PC-9 (cell line): ENCODE measurements at regions not wholly inside any gene's neighbourhood (a gene's known extent, or its start where the extent isn't known, plus 50 kb on each side); places are given as distances from the start of the nearest gene placed in this dataset.

Source experiments
- BruUV-seq: library from RNA; stranded (reverse); fragments of 400-500 nt; replicated peaks from 2 replicates; lab custom pipeline; 2021; lab: Mats Ljungman, UMichigan
- CTCF ChIA-PET: fragments of 300-600 bp; sonication (Branson Sonifier 250); formaldehyde crosslinking; loops from one replicate; lab custom pipeline; 2022; ENCODE audit warnings: antibody characterized with exemption; lab: Charles Lee
- POLR2A ChIA-PET: fragments of 300-600 bp; sonication (Branson Sonifier 250); formaldehyde crosslinking; loops from one replicate; lab custom pipeline; 2022; ENCODE audit warnings: antibody characterized with exemption; ENCODE audit not compliant: unreplicated experiment; lab: Charles Lee
- DNase-seq, 2 experiments: peaks; one replicate each; pipeline versions ENCODE4 v3.0.0 to v3.0.0-alpha.2; 2015 to 2022; ENCODE audit warnings: mixed read lengths in 1 of 2
- H2AFZ ChIP-seq: fragments of 200-600 bp; sonication (generic); 2 replicates; pipeline ENCODE4 v1.8.1; 2017; ENCODE audit warnings: antibody characterized with exemption
- H3F3A ChIP-seq: fragments of 200-600 bp; sonication (generic); 2 replicates; pipeline ENCODE4 v1.8.1; 2017; ENCODE audit warnings: antibody characterized with exemption, mild to moderate bottlenecking, low read depth; ENCODE audit not compliant: insufficient read depth
- H3K27ac ChIP-seq: fragments of 200-600 bp; sonication (generic); 2 replicates; pipeline ENCODE4 v1.6.1; 2016; ENCODE audit warnings: mixed run types
- H3K27me3 ChIP-seq: fragments of 200-600 bp; sonication (generic); 2 replicates; pipeline ENCODE4 v1.6.1; 2016; ENCODE audit warnings: low read depth, mixed run types; ENCODE audit not compliant: insufficient read depth
- H3K36me3 ChIP-seq: fragments of 200-600 bp; sonication (generic); 2 replicates; pipeline ENCODE4 v1.6.1; 2016; ENCODE audit warnings: low read depth, mixed run types
- H3K4me1 ChIP-seq: fragments of 200-600 bp; sonication (generic); replicated peaks from 2 replicates; pipeline ENCODE4 v1.6.1; 2016; ENCODE audit warnings: mixed run types; ENCODE audit not compliant: insufficient read depth
- H3K4me2 ChIP-seq: fragments of 200-600 bp; sonication (generic); 2 replicates; pipeline ENCODE4 v1.6.1; 2017; ENCODE audit warnings: mixed run types
- H3K4me3 ChIP-seq: fragments of 200-600 bp; sonication (generic); 2 replicates; pipeline ENCODE4 v1.6.1; 2016; ENCODE audit warnings: mixed run types
- H3K79me2 ChIP-seq: fragments of 200-600 bp; sonication (generic); 2 replicates; pipeline ENCODE4 v1.6.1; 2017; ENCODE audit warnings: low read depth, mixed run types
- H3K9me2 ChIP-seq: fragments of 200-600 bp; sonication (generic); 2 replicates; pipeline ENCODE4 v1.8.1; 2017; ENCODE audit warnings: mild to moderate bottlenecking; ENCODE audit not compliant: insufficient read depth
- H3K9me3 ChIP-seq: fragments of 200-600 bp; sonication (generic); 2 replicates; pipeline ENCODE4 v1.8.1; 2016; ENCODE audit warnings: low read depth; ENCODE audit not compliant: insufficient read depth
- H4K20me1 ChIP-seq: fragments of 200-600 bp; sonication (generic); 2 replicates; pipeline ENCODE4 v1.8.1; 2017; ENCODE audit not compliant: insufficient read depth
- CTCF ChIP-seq: fragments of 200-600 bp; sonication (generic); conservative IDR thresholded peaks from 2 replicates; pipeline ENCODE4 v1.6.1; 2017; ENCODE audit warnings: mixed run types, antibody characterized with exemption, mild to moderate bottlenecking, moderate library complexity
- EZH2 ChIP-seq: fragments of 200-600 bp; sonication (generic); IDR thresholded peaks from 2 replicates; pipeline ENCODE4 v1.8.0; 2017; ENCODE audit warnings: antibody characterized with exemption, low read depth
- intact Hi-C: fragments of 100-400 bp; cut with micrococcal nuclease; formaldehyde crosslinking; loops from one replicate; pipeline ENCODE4 v1.10.0; 2022; ENCODE audit not compliant: unreplicated experiment

GRCh38 chr1:185445594-185445993 lies 128.6 kb upstream of the IVNS1ABP start:
- Histone ChIP-seq H3K27ac (no peak overlapping the region), H3K9me3 (no peaks in the 10 kb centered on the region), H3K79me2 (no peaks in the 10 kb centered on the region), H3F3A (no peaks in the 10 kb centered on the region), H3K4me2 (no peak overlapping the region), H3K4me1 (no peaks in the 10 kb centered on the region), H3K36me3 (no peaks in the 10 kb centered on the region), H3K9me2 (peaks cover 6% of the 10 kb centered on the region; the same call in 1 of the 2 replicates), H3K4me3 (no peak overlapping the region), H4K20me1 (no peaks in the 10 kb centered on the region), H3K27me3 (no peaks in the 10 kb centered on the region), H2AFZ (no peak overlapping the region)
- intact Hi-C loops = no loop called here
- ChIA-PET CTCF (no interaction called here), POLR2A (no interaction called here)
- DNase-seq = no peak
- no TSS peak for BruUV-seq
- no peak for TF ChIP-seq CTCF
- no peak for TF ChIP-seq EZH2

GRCh38 chr1:185444676-185445075 lies 127.6 kb upstream of the IVNS1ABP start:
- CTCF ChIA-PET = no interaction called here
- no peaks in the 10 kb centered on the region for H3K9me3 ChIP-seq
- H3K9me2 ChIP-seq = peaks cover 6% of the 10 kb centered on the region; the same call in 1 of the 2 replicates
- H3K4me3 ChIP-seq = no peak overlapping the region
- no peaks in the 10 kb centered on the region for H4K20me1 ChIP-seq
- H3K27me3 ChIP-seq = no peaks in the 10 kb centered on the region
- no peak for TF ChIP-seq EZH2
- TF ChIP-seq CTCF = no peak
- no peaks in the 10 kb centered on the region for H3K36me3 ChIP-seq
- no TSS peak for BruUV-seq
- intact Hi-C loops = loop anchor here (5.0 kb wide), 1 partner anchor 203 kb away; no protein-coding TSS in a partner anchor
- peaks cover 7% of the 10 kb centered on the region; the same call in 1 of the 2 replicates for H3K4me1 ChIP-seq
- no peak for DNase-seq
- POLR2A ChIA-PET = no interaction called here
- H3K27ac ChIP-seq = no peak overlapping the region
- H3F3A ChIP-seq = peaks cover 6% of the 10 kb centered on the region; the same call in 1 of the 2 replicates
- H3K4me2 ChIP-seq = no peak overlapping the region
- no peaks in the 10 kb centered on the region for H3K79me2 ChIP-seq
- H2AFZ ChIP-seq = no peak overlapping the region

- Histone ChIP-seq H2AFZ (no peak overlapping the region), H3K36me3 (no peaks in the 10 kb centered on the region), H4K20me1 (no peaks in the 10 kb centered on the region), H3K4me3 (no peak overlapping the region), H3K79me2 (no peaks in the 10 kb centered on the region), H3K9me2 (no peaks in the 10 kb centered on the region), H3K4me1 (peaks cover 16% of the 10 kb centered on the region), H3K27me3 (no peaks in the 10 kb centered on the region), H3K4me2 (no peak overlapping the region), H3K9me3 (no peaks in the 10 kb centered on the region), H3K27ac (no peak overlapping the region), H3F3A (peaks cover 14% of the 10 kb centered on the region; the same call in 1 of the 2 replicates)
- no TSS peak for BruUV-seq
- CTCF ChIA-PET = interaction anchor here (0.7 kb wide), 1 partner anchor 124 kb away, joined by 3 read pairs; no protein-coding TSS in a partner anchor
- intact Hi-C loops = loop anchor here (5.0 kb wide), 1 partner anchor 205 kb away; no protein-coding TSS in a partner anchor
- TF ChIP-seq CTCF (no peak), EZH2 (no peak)
- POLR2A ChIA-PET = no interaction called here
- DNase-seq = no peak
These were observed 125.0 kb upstream of the IVNS1ABP start for GRCh38 chr1:185442050-185442449.
